Spleen (tissue), 7 donors: ENCODE measurements at regions not wholly inside any gene's neighbourhood (a gene's known extent, or its start where the extent isn't known, plus 50 kb on each side); places are given as distances from the start of the nearest gene placed in this dataset.

Source experiments
- POLR2A ChIP-seq, 3 donors: fragments of 450-650 bp; IDR thresholded peaks; one replicate each; pipeline ENCODE4 v1.5.1; 2017; ENCODE audit warnings: antibody characterized with exemption in 3 of 3, mild to moderate bottlenecking in 1 of 3
- POLR2AphosphoS5 ChIP-seq, 3 donors: sonication (generic); formaldehyde crosslinking; IDR thresholded peaks; one replicate each; pipeline ENCODE4 v1.5.1; 2017; ENCODE audit warnings: antibody characterized with exemption in 3 of 3
- TF ChIP-seq, protein P1 (sequence below), 11 experiments: fragments of 200-600 bp in 7 of 11; fragments of 450-650 bp in 4 of 11; sonication (generic) in 4 of 11; IDR thresholded peaks in 8 of 11; conservative IDR thresholded peaks in 3 of 11; 1 replicate in 7 of 11; 2 replicates in 4 of 11; pipeline versions ENCODE4 v1.4.0 to v1.8.0; 2016 to 2021; ENCODE audit warnings: antibody characterized with exemption in 11 of 11, inconsistent platforms in 4 of 11, mild to moderate bottlenecking in 1 of 11
- donor health status: DM: no; HTN: no; CAD: no; lungs with moderate emphysema.
- donor health status: DM: no; HTN: no; CAD: no.
- donor health status: DM: no; HTN: no; CAD: no.

DNA sequence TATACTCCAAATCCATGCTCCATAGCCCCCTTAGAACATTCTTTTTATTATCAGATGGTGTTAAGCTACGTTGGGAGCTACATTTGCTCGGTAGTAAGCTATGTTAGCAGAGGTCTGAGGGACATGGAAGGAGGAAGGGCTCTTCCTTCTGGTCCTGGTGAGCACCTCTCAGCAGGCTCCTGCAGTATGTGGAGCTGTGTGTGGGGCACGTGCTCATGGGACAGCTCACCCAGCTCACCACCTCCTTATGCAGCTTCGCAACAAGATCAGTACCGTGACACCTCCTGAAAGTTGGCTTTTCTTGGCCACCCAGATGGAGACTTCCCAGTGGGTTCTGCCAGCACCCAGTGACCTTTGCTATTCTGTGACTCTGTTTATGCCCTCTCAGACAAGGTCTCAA, 400.5 kb upstream of the SLC10A2 start:
- TF ChIP-seq, protein P1, sequence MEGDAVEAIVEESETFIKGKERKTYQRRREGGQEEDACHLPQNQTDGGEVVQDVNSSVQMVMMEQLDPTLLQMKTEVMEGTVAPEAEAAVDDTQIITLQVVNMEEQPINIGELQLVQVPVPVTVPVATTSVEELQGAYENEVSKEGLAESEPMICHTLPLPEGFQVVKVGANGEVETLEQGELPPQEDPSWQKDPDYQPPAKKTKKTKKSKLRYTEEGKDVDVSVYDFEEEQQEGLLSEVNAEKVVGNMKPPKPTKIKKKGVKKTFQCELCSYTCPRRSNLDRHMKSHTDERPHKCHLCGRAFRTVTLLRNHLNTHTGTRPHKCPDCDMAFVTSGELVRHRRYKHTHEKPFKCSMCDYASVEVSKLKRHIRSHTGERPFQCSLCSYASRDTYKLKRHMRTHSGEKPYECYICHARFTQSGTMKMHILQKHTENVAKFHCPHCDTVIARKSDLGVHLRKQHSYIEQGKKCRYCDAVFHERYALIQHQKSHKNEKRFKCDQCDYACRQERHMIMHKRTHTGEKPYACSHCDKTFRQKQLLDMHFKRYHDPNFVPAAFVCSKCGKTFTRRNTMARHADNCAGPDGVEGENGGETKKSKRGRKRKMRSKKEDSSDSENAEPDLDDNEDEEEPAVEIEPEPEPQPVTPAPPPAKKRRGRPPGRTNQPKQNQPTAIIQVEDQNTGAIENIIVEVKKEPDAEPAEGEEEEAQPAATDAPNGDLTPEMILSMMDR (IDR thresholded peaks at IDR 0.05 in 8 of 11, conservative IDR thresholded peaks at IDR 0.05 in 3 of 11): no peak
- TF ChIP-seq POLR2A (IDR thresholded peaks at IDR 0.05) (no peak), POLR2AphosphoS5 (IDR thresholded peaks at IDR 0.05) (no peak)
